HepG2 (cell line): ENCODE measurements at regions not wholly inside any gene's neighbourhood (a gene's known extent, or its start where the extent isn't known, plus 50 kb on each side); places are given as distances from the start of the nearest gene placed in this dataset.

Source experiments
- ATAC-seq: fragments of 200-7000 bp; cut with Tn5 transposase; 3 replicates; pipeline ENCODE4 v1.9.1; 2020; ENCODE audit warnings: mild to moderate bottlenecking, moderate library complexity
- BruUV-seq: library from RNA; stranded (reverse); fragments of 400-500 nt; replicated peaks from 2 replicates; lab custom pipeline; 2021; lab: Mats Ljungman, UMichigan
- CTCF ChIA-PET: fragments of 300-600 bp; formaldehyde crosslinking; extraction: SDS; loops from one replicate; lab custom pipeline; 2021; ENCODE audit warnings: low total read pairs, inconsistent platforms, low intra/inter-chr PET ratio; lab: Yijun Ruan, JAX
- POLR2A ChIA-PET: fragments of 350-600 bp; sonication (Branson Sonifier 250); formaldehyde crosslinking; loops from one replicate; lab custom pipeline; 2020; ENCODE audit warnings: antibody characterized with exemption, inconsistent platforms; lab: Yijun Ruan, JAX
- DNase-seq: peaks from one replicate; pipeline ENCODE4 v3.0.0-alpha.2; 2015; ENCODE audit warnings: low spot score
- FAIRE-seq: peaks from 3 replicates; lab custom pipeline; 2011; peaks lifted over from hg19 to GRCh38; lab: Jason Lieb, UNC
- H2AFZ ChIP-seq: one replicate; pipeline ENCODE4 v1.6.1; 2011; ENCODE audit warnings: low read length, inconsistent platforms
- H3K27ac ChIP-seq: fragments of 300-600 bp; 3 replicates; pipeline ENCODE4 v1.8.0; 2011; ENCODE audit warnings: mixed run types, mild to moderate bottlenecking, mixed read lengths, low read length, inconsistent platforms; ENCODE audit not compliant: insufficient read depth; ENCODE audit errors: extremely low read length
- H3K27me3 ChIP-seq, 2 experiments: fragments of 200-600 bp in 1 of 2; 2 replicates in 1 of 2; 3 replicates in 1 of 2; pipeline versions ENCODE4 v1.6.0 to v1.8.0; 2011; ENCODE audit warnings: low read length in 2 of 2, mild to moderate bottlenecking in 2 of 2, moderate library complexity in 2 of 2, inconsistent platforms in 1 of 2; ENCODE audit not compliant: insufficient read depth in 2 of 2, control insufficient read depth in 1 of 2
- H3K36me3 ChIP-seq, 2 experiments: fragments of 200-600 bp in 1 of 2; replicated peaks in 1 of 2; 2 replicates in 1 of 2; 3 replicates in 1 of 2; pipeline versions ENCODE4 v1.5.1 to v1.8.0; 2011; ENCODE audit warnings: low read length in 2 of 2, inconsistent platforms in 1 of 2; ENCODE audit not compliant: insufficient read depth in 2 of 2, control insufficient read depth in 1 of 2
- H3K4me1 ChIP-seq: 2 replicates; pipeline ENCODE4 v1.5.1; 2012; ENCODE audit warnings: low read length, inconsistent platforms; ENCODE audit not compliant: insufficient read depth
- H3K4me2 ChIP-seq: 2 replicates; pipeline ENCODE4 v1.6.0; 2011; ENCODE audit warnings: low read depth, low read length, inconsistent platforms
- H3K4me3 ChIP-seq, 3 experiments: fragments of 200-600 bp in 1 of 3; sonication (generic), shearing (Covaris generic) in 1 of 3; replicated peaks in 1 of 3; 2 replicates each; pipeline ENCODE4 v1.5.1; 2011 to 2016; ENCODE audit warnings: low read length in 3 of 3, inconsistent platforms in 2 of 3, low read depth in 2 of 3, mild to moderate bottlenecking in 2 of 3, control low read depth in 1 of 3, mixed read lengths in 1 of 3; ENCODE audit not compliant: insufficient read depth in 1 of 3
- H3K79me2 ChIP-seq: one replicate; pipeline ENCODE4 v1.6.1; 2011; ENCODE audit warnings: low read length, inconsistent platforms; ENCODE audit not compliant: insufficient read depth
- H3K9ac ChIP-seq: 2 replicates; pipeline ENCODE4 v1.6.0; 2011; ENCODE audit warnings: mild to moderate bottlenecking, low read depth, low read length, inconsistent platforms; ENCODE audit not compliant: insufficient read depth
- H3K9me3 ChIP-seq: 2 replicates; pipeline ENCODE4 v1.5.1; 2012; ENCODE audit warnings: mild to moderate bottlenecking, low read length
- H4K20me1 ChIP-seq: 2 replicates; pipeline ENCODE4 v1.6.0; 2011; ENCODE audit warnings: inconsistent platforms, mild to moderate bottlenecking, low read length, moderate library complexity; ENCODE audit not compliant: insufficient read depth
- KAT8 ChIP-seq: IDR thresholded peaks from 2 replicates; pipeline ENCODE4 v1.6.1; 2016; ENCODE audit warnings: missing genetic modification reagents, missing compliant biosample characterization
- PCBP1 ChIP-seq: fragments of 200-400 bp; formaldehyde crosslinking; IDR thresholded peaks from 2 replicates; pipeline ENCODE4 v1.6.1; 2017; ENCODE audit warnings: mild to moderate bottlenecking, low read depth, low read length, borderline replicate concordance
- POGZ ChIP-seq: sonication (generic); formaldehyde crosslinking; IDR thresholded peaks from 2 replicates; pipeline ENCODE4 v1.4.0; 2020; ENCODE audit warnings: mild to moderate bottlenecking, missing genetic modification reagents
- RORA ChIP-seq: sonication (generic); formaldehyde crosslinking; IDR thresholded peaks from 2 replicates; pipeline ENCODE4 v1.5.0; 2020; ENCODE audit warnings: mild to moderate bottlenecking, missing genetic modification reagents, moderate library complexity
- SMAD9 ChIP-seq: sonication (generic); formaldehyde crosslinking; IDR thresholded peaks from 2 replicates; pipeline ENCODE4 v1.5.1; 2020; ENCODE audit warnings: mild to moderate bottlenecking, missing genetic modification reagents
- ZFAT ChIP-seq: sonication (generic); formaldehyde crosslinking; conservative IDR thresholded peaks from 2 replicates; pipeline ENCODE4 v1.8.1; 2023; ENCODE audit warnings: missing genetic modification reagents, inconsistent platforms
- ZMYM3 ChIP-seq: sonication (generic); formaldehyde crosslinking; IDR thresholded peaks from 2 replicates; pipeline ENCODE4 v1.5.1; 2020; ENCODE audit warnings: mild to moderate bottlenecking, missing genetic modification reagents
- WGBS: methylation state at CpG from one replicate; pipeline ENCODE4 v1.1.6; 2017; ENCODE audit warnings: low lambda C conversion rate; 5-methylcytosine and 5-hydroxymethylcytosine counted together
- in situ Hi-C: cut with HindIII; loops from 2 replicates; pipeline ENCODE4 v1.10.0; 2017; ENCODE audit warnings: low pct_unique_long_range_greater_than_20kb; ENCODE audit not compliant: extremely low pct_ligation_motif_present
- intact Hi-C: fragments of 100-400 bp; cut with micrococcal nuclease; formaldehyde crosslinking; loops from one replicate; pipeline ENCODE4 v1.10.0; 2022; ENCODE audit not compliant: unreplicated experiment
- TF ChIP-seq, protein P1 (sequence below): sonication (generic); formaldehyde crosslinking; IDR thresholded peaks from 2 replicates; pipeline ENCODE4 v1.5.1; 2020; ENCODE audit warnings: mild to moderate bottlenecking, moderate library complexity, missing genetic modification reagents
- TF ChIP-seq, protein P2 (sequence below): fragments of 450-650 bp; IDR thresholded peaks from 2 replicates; pipeline ENCODE4 v1.6.1; 2017; ENCODE audit warnings: mild to moderate bottlenecking
- TF ChIP-seq, protein P3 (sequence below): sonication (generic); formaldehyde crosslinking; IDR thresholded peaks from 2 replicates; pipeline ENCODE4 v1.4.0; 2020; ENCODE audit warnings: mild to moderate bottlenecking, missing genetic modification reagents
- TF ChIP-seq, protein P4 (sequence below): sonication (generic); formaldehyde crosslinking; IDR thresholded peaks from 2 replicates; pipeline ENCODE4 v1.4.0; 2020; ENCODE audit warnings: missing genetic modification reagents, borderline replicate concordance
- TF ChIP-seq, protein P5 (sequence below): sonication (generic); formaldehyde crosslinking; IDR thresholded peaks from 2 replicates; pipeline ENCODE4 v1.5.0; 2020; ENCODE audit warnings: mild to moderate bottlenecking, missing genetic modification reagents, borderline replicate concordance

DNA sequence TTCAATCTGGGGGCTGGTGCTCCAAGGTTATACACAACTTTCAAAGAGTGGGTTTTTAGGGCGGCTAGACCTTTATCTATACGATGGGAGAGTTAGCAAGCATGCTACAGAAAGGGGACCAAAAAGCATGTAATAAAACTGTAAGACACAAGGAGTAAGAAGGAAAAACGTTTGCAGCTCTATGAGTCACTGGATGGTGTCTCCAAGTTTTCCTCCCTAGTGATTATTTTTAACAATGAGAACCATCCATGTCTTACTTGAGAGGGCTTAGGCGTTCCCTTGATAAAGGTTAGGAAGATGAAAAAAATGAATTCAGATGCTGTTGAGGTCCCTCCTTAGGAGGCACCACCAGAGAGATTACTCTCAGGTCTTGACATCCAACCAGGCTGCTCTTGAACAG lies 75.9 kb downstream of the HRH4 start:
- no peak for FAIRE-seq
- Histone ChIP-seq H2AFZ (no peak overlapping the region), H4K20me1 (no peaks in the 10 kb centered on the region), H3K9ac (no peak overlapping the region), H3K27ac (no peak overlapping the region), H3K4me3 (no peak overlapping the region), H3K4me1 (no peaks in the 10 kb centered on the region), H3K27me3 (0 out of 5 replicates have a peak, but pooled peaks cover 0 to 9% of the 10 kb centered on the region in 2 experiments), H3K9me3 (no peaks in the 10 kb centered on the region), H3K4me2 (no peak overlapping the region), H3K36me3 (no peaks in the 10 kb centered on the region), H3K79me2 (no peaks in the 10 kb centered on the region)
- ChIA-PET POLR2A (no interaction called here), CTCF (no interaction called here)
- no peak for DNase-seq
- intact Hi-C loops, result no loop called here
- in situ Hi-C loops, result no loop called here
- under 1% methylated on average over 4 of the region's 4 CpGs for WGBS
- BruUV-seq, result no TSS peak
- ATAC-seq, result no peak
- TF ChIP-seq, protein P1, sequence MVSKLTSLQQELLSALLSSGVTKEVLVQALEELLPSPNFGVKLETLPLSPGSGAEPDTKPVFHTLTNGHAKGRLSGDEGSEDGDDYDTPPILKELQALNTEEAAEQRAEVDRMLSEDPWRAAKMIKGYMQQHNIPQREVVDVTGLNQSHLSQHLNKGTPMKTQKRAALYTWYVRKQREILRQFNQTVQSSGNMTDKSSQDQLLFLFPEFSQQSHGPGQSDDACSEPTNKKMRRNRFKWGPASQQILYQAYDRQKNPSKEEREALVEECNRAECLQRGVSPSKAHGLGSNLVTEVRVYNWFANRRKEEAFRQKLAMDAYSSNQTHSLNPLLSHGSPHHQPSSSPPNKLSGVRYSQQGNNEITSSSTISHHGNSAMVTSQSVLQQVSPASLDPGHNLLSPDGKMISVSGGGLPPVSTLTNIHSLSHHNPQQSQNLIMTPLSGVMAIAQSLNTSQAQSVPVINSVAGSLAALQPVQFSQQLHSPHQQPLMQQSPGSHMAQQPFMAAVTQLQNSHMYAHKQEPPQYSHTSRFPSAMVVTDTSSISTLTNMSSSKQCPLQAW (CRISPR knock-in tag), result no peak
- TF ChIP-seq ZMYM3 (CRISPR knock-in tag) (no peak), ZFAT (CRISPR knock-in tag) (no peak), RORA (CRISPR knock-in tag) (no peak), POGZ (CRISPR knock-in tag) (no peak), SMAD9 (CRISPR knock-in tag) (no peak), KAT8 (CRISPR knock-in tag) (no peak), PCBP1 (no peak)
- TF ChIP-seq, protein P2, sequence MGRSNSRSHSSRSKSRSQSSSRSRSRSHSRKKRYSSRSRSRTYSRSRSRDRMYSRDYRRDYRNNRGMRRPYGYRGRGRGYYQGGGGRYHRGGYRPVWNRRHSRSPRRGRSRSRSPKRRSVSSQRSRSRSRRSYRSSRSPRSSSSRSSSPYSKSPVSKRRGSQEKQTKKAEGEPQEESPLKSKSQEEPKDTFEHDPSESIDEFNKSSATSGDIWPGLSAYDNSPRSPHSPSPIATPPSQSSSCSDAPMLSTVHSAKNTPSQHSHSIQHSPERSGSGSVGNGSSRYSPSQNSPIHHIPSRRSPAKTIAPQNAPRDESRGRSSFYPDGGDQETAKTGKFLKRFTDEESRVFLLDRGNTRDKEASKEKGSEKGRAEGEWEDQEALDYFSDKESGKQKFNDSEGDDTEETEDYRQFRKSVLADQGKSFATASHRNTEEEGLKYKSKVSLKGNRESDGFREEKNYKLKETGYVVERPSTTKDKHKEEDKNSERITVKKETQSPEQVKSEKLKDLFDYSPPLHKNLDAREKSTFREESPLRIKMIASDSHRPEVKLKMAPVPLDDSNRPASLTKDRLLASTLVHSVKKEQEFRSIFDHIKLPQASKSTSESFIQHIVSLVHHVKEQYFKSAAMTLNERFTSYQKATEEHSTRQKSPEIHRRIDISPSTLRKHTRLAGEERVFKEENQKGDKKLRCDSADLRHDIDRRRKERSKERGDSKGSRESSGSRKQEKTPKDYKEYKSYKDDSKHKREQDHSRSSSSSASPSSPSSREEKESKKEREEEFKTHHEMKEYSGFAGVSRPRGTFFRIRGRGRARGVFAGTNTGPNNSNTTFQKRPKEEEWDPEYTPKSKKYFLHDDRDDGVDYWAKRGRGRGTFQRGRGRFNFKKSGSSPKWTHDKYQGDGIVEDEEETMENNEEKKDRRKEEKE, result no peak
- TF ChIP-seq, protein P3, sequence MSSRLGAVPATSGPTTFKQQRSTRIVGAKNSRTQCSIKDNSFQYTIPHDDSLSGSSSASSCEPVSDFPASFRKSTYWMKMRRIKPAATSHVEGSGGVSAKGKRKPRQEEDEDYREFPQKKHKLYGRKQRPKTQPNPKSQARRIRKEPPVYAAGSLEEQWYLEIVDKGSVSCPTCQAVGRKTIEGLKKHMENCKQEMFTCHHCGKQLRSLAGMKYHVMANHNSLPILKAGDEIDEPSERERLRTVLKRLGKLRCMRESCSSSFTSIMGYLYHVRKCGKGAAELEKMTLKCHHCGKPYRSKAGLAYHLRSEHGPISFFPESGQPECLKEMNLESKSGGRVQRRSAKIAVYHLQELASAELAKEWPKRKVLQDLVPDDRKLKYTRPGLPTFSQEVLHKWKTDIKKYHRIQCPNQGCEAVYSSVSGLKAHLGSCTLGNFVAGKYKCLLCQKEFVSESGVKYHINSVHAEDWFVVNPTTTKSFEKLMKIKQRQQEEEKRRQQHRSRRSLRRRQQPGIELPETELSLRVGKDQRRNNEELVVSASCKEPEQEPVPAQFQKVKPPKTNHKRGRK (CRISPR knock-in tag), result no peak
- TF ChIP-seq, protein P4, sequence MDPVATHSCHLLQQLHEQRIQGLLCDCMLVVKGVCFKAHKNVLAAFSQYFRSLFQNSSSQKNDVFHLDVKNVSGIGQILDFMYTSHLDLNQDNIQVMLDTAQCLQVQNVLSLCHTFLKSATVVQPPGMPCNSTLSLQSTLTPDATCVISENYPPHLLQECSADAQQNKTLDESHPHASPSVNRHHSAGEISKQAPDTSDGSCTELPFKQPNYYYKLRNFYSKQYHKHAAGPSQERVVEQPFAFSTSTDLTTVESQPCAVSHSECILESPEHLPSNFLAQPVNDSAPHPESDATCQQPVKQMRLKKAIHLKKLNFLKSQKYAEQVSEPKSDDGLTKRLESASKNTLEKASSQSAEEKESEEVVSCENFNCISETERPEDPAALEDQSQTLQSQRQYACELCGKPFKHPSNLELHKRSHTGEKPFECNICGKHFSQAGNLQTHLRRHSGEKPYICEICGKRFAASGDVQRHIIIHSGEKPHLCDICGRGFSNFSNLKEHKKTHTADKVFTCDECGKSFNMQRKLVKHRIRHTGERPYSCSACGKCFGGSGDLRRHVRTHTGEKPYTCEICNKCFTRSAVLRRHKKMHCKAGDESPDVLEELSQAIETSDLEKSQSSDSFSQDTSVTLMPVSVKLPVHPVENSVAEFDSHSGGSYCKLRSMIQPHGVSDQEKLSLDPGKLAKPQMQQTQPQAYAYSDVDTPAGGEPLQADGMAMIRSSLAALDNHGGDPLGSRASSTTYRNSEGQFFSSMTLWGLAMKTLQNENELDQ (CRISPR knock-in tag), result no peak
- TF ChIP-seq, protein P5, sequence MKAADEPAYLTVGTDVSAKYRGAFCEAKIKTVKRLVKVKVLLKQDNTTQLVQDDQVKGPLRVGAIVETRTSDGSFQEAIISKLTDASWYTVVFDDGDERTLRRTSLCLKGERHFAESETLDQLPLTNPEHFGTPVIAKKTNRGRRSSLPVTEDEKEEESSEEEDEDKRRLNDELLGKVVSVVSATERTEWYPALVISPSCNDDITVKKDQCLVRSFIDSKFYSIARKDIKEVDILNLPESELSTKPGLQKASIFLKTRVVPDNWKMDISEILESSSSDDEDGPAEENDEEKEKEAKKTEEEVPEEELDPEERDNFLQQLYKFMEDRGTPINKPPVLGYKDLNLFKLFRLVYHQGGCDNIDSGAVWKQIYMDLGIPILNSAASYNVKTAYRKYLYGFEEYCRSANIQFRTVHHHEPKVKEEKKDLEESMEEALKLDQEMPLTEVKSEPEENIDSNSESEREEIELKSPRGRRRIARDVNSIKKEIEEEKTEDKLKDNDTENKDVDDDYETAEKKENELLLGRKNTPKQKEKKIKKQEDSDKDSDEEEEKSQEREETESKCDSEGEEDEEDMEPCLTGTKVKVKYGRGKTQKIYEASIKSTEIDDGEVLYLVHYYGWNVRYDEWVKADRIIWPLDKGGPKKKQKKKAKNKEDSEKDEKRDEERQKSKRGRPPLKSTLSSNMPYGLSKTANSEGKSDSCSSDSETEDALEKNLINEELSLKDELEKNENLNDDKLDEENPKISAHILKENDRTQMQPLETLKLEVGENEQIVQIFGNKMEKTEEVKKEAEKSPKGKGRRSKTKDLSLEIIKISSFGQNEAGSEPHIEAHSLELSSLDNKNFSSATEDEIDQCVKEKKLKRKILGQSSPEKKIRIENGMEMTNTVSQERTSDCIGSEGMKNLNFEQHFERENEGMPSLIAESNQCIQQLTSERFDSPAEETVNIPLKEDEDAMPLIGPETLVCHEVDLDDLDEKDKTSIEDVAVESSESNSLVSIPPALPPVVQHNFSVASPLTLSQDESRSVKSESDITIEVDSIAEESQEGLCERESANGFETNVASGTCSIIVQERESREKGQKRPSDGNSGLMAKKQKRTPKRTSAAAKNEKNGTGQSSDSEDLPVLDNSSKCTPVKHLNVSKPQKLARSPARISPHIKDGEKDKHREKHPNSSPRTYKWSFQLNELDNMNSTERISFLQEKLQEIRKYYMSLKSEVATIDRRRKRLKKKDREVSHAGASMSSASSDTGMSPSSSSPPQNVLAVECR (CRISPR knock-in tag), result no peak
